GM12874 (cell line): ENCODE measurements at regions not wholly inside any gene's neighbourhood (a gene's known extent, or its start where the extent isn't known, plus 50 kb on each side); places are given as distances from the start of the nearest gene placed in this dataset.

Experiments used
- TF ChIP-seq, protein P1 (sequence below): IDR thresholded peaks from 2 replicates; pipeline ENCODE4 v1.5.1; 2011; ENCODE audit warnings: low read depth, mild to moderate bottlenecking, control low read depth, low read length, moderate library complexity; ENCODE audit not compliant: insufficient read depth

DNA sequence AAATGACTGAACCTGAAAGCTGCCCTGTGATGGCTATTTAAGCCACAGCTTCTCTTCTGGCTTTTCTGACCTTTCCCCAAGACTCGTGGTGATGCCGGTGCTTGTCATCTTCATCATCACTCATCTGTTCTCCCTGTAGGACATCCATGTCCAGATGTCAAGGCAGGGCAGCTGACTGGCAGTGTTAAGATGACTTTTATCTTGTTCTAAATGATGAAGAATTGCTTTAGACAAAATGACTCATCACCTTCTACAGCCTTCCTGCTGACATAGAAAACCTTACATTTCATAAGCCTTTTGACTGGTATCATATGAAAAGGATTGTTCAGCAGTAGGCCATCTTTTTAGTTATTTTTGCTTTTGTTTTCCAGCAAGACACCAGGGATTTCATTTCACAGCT lies 67.0 kb upstream of the GPR149 start:
- TF ChIP-seq, protein P1, sequence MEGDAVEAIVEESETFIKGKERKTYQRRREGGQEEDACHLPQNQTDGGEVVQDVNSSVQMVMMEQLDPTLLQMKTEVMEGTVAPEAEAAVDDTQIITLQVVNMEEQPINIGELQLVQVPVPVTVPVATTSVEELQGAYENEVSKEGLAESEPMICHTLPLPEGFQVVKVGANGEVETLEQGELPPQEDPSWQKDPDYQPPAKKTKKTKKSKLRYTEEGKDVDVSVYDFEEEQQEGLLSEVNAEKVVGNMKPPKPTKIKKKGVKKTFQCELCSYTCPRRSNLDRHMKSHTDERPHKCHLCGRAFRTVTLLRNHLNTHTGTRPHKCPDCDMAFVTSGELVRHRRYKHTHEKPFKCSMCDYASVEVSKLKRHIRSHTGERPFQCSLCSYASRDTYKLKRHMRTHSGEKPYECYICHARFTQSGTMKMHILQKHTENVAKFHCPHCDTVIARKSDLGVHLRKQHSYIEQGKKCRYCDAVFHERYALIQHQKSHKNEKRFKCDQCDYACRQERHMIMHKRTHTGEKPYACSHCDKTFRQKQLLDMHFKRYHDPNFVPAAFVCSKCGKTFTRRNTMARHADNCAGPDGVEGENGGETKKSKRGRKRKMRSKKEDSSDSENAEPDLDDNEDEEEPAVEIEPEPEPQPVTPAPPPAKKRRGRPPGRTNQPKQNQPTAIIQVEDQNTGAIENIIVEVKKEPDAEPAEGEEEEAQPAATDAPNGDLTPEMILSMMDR, result no peak

DNA sequence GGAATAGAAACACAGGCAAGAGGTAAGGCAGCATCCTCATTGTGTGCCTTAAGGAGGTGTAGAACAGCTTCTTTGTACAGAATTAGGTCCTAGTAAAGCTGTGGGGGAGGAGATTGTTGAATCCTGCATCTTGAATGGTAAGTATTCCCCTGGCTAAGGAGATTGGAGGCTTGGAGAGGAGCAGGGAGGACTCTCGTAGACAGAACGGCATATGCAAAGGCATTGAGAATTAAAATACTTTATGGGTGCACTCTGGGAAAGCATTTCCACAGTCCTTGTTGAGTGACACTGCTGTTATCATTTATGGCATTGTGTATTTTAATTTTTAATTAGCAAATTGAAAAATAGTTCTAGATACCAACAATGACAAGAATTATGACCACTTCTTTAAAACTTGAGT lies 66.5 kb upstream of the GPR149 start:
- TF ChIP-seq, protein P1, result no peak

DNA sequence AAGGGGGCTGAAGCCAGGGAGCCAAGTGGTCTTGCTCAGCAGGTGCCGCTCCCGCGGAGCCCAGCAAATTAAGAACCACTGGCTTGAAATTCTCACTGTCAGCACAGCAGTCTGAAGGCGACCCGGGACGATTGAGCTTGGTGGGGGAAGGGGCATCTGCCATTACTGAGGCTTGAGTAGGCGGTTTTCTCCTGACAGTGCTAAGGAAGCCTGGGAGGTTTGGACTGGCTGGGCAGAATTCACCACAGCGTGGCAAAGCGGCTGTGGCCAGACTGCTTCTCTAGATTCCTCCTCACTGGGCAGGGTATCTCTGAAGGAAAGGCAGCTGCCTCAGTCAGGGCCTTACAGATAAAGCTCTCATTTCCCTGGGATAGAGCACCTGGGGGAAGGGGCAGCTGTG lies 57.0 kb upstream of the GPR149 start:
- TF ChIP-seq, protein P1, result no peak

DNA sequence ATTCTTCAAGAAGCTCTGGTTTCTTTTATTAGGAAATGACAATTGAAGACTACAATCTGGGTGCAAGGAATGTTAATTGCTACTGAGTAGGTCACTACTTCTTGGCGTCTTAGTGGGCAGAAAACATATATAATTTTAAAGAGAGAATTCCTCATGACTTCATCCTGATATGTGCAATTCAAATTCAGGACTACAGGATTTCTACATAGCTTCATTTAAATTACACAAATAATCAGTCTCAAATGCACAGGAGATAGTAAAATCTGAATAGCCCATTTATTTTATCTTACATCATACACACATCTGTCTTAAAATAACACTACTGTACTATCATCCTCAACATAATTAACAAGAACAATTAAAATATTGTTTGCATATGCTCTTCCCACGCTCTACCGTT lies 52.5 kb upstream of the GPR149 start:
- TF ChIP-seq, protein P1, result no peak

DNA sequence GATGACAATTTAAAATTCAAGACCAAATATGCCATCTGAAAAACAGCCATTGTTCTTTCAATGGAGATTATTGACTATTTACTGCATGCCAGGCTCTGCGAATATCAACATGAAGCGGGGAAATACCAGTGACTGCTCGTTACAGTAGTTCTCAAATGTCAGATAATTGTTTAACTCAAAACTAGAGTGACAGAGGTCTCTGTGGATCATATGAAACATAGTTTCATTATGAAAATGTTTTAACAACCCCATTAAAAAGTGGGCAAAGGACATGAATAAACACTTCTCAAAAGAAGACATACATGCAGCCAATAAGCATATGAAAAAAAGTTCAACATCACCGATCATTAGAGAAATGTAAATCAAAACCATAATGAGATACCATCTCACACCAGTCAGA lies 50.0 kb upstream of the GPR149 start:
- TF ChIP-seq, protein P1, result no peak
